ENCODE measurements at regions not wholly inside any gene's neighbourhood (a gene's known extent, or its start where the extent isn't known, plus 50 kb on each side); places are given as distances from the start of the nearest gene placed in this dataset.

DNA sequence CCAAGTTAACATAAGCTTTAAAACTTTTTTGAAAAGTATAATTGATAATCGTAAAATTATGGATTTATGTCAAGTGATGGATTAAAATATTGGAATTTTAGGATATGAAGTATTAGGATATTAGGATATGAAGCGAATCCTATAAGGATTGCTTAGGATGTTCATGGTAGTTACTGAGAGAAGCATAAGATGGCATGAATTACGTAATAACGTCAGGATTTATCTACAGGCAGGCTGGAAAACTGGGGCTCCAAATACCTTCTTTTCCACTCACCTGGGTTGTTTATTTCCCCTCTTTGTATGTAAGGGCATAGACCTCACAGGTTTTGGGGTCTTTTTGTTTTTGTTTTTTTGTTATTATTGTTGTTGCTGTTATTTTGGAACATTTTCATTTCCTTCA lies 65.2 kb upstream of the TMEM33 start:
- TF ChIP-seq, protein P1, sequence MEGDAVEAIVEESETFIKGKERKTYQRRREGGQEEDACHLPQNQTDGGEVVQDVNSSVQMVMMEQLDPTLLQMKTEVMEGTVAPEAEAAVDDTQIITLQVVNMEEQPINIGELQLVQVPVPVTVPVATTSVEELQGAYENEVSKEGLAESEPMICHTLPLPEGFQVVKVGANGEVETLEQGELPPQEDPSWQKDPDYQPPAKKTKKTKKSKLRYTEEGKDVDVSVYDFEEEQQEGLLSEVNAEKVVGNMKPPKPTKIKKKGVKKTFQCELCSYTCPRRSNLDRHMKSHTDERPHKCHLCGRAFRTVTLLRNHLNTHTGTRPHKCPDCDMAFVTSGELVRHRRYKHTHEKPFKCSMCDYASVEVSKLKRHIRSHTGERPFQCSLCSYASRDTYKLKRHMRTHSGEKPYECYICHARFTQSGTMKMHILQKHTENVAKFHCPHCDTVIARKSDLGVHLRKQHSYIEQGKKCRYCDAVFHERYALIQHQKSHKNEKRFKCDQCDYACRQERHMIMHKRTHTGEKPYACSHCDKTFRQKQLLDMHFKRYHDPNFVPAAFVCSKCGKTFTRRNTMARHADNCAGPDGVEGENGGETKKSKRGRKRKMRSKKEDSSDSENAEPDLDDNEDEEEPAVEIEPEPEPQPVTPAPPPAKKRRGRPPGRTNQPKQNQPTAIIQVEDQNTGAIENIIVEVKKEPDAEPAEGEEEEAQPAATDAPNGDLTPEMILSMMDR (IDR thresholded peaks at IDR 0.05), result no peak
- no peak for TF ChIP-seq ZFX (IDR thresholded peaks at IDR 0.05; ENCODE audit: borderline replicate concordance)
- H3K27ac ChIP-seq, result no peak overlapping the region

DNA sequence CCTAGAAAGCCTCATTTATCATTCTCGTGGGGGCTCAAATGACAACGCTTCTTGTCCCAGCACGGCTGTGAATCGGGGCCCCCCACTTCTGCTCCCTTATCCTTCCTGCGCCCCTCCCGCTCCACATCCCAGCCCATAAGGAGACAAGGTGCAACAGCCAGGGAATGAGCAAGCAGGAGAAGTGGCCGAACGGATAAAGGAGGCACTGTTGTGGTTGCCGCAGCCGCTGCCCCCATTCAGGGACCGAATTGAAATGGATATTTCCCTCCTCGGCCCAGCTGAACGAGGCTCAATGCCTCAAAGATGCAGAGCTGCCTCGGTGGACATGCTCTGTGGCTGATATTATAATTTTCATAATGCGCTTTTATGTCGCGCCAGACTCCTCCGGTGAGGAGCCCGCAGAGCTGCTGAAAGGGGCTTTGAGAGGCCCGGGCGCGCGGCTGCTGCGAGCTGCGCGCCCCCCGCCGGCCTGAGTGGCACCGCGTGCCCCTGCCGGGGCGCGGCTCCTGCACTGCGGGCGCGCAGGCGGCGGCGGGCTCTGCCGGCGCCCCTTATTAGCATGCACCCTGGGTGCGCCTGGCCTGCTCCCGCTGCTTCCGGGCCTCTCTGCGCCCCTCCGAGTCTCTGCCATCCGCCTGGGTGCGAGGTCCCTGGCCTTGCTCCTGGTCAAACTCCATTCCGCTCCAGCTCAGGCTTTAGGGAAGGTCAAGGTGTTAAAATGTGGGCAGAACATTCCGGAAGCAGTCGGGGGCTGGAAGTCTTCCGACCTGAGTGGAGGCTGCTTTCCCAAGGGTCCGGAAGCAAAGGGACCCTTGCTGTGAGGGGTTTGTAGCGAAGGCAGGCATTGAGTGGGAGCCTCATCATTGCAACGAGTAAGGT lies 68.2 kb upstream of the TMEM33 start:
- no peak for TF ChIP-seq ZFX (IDR thresholded peaks at IDR 0.05; ENCODE audit: borderline replicate concordance)
- TF ChIP-seq, protein P1 (IDR thresholded peaks at IDR 0.05), result no peak
- H3K27ac ChIP-seq, result no peak overlapping the region

DNA sequence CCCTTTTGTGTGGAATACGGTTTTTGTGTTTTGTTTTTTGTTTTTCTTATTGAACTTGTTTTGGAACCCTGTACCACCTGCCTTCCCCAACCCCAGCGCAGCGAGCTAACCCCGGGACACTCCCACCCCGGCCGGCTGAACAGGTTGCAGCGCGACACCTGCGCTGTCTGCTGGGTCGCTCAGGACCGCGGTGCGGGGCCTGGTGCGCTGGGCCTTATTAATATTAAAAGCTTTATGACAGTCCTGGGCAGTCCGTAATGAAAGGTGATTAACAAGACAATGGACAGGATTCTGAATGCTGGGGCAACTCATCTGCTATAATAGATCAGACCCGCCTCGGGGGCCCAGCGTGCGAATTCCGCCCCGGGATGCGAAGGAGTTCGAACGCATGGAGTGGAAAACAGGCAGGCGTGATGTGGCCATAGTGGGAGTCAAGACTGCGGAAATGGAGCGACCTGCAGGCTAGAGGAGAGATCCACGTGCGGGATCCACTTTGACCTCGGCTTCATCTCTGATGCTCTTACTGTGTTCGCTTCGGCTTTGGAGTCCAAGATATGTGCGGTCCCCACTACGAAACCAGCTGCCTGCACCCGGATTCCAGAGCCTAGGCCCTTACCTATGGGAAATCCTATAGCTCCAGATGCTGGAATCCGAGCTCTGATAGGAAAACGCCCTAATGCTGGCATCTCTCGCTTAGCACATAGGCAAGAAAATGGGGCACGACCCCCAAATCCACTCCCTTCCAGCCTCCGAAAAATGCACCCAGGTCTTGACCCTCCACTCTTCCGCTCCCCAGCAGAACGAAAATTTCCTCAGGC lies 69.0 kb upstream of the TMEM33 start:
- H3K27ac ChIP-seq, result no peak overlapping the region
- TF ChIP-seq, protein P1 (IDR thresholded peaks at IDR 0.05), result no peak
- no peak for TF ChIP-seq ZFX (IDR thresholded peaks at IDR 0.05; ENCODE audit: borderline replicate concordance)

DNA sequence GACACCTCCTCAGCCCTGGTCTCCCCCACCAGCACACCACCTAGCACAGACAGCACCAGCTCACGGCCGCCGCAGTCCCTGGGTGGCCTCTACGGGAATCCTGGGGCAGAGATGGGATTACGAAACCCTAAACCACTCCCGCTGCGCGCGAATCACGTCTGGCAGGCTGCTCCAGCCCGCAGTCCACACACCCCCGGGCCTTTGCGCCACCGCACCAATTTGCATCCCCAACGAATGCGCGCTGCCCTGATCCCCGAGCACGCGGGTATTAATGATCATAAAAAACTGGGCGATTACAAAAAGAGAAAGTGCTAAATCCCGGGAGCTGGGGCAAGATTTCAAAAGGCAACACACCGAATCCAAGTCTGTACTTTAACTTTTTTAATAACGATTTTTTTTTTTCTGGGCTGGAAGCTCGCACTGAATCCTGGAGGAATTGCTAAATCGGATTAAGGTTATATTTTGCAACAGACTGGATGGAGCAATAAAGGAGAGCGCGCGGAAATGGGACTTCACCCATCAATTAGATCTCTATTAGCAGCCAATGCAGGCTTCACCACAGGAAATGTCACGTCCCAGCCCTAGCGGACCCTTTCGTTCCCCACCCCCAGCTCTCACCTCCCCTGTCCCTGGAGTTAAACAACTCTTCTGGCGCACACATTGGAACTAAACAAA lies 69.8 kb upstream of the TMEM33 start:
- H3K27ac ChIP-seq, result no peak overlapping the region

DNA sequence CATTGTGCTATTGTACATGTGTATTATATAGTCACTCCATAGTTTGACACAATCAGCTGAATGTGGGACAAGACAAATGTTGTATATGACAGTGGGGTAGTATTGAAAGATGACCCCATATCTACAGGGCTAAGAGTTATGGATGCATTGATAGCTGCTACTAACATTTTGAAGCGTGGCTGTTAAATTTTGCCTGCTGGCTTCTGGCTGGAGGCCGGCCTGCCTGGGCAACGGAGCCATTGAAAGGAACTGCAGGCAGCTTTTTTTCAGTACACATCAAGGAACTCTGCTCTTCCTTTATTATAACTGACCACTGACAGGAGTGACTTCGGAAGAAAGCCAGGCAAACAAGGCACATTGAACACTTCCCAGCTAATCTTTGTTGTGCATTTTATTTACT lies 76.1 kb upstream of the TMEM33 start:
- H3K27ac ChIP-seq, result no peak overlapping the region
- TF ChIP-seq, protein P1 (IDR thresholded peaks at IDR 0.05), result no peak
- TF ChIP-seq ZFX (IDR thresholded peaks at IDR 0.05; ENCODE audit: borderline replicate concordance), result no peak

More for the DNA sequence above, 69.8 kb upstream of the TMEM33 start:
- TF ChIP-seq, protein P1 (IDR thresholded peaks at IDR 0.05), result no peak
- no peak for TF ChIP-seq ZFX (IDR thresholded peaks at IDR 0.05; ENCODE audit: borderline replicate concordance)

DNA sequence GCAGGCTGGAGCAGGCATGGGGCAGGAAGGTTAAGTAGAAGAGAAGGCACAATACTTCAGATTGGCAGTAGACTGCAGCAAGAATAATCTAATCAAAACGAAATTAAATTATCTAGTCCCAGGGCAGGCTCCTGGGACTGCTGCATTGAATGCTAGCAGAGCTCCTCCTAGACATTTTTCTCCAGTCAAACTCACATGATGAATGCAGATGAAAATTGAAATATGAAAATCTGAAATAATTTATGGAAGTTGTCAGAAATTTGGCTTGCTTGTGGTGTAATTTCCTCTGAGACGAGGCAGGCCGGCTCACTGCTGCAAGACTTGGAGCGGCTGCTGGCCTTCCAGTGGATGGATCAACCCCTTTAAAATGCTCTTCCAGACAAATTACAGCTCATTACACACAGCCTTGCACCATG lies 78.0 kb upstream of the TMEM33 start:
- H3K27ac ChIP-seq, result no peak overlapping the region
- TF ChIP-seq, protein P1 (IDR thresholded peaks at IDR 0.05), result no peak
- TF ChIP-seq ZFX (IDR thresholded peaks at IDR 0.05; ENCODE audit: borderline replicate concordance), result no peak

Measured in 22Rv1 (cell line).